Osteoblast (primary cell): ENCODE measurements at regions not wholly inside any gene's neighbourhood (a gene's known extent, or its start where the extent isn't known, plus 50 kb on each side); places are given as distances from the start of the nearest gene placed in this dataset.

Source experiments
- DNase-seq: peaks from one replicate; pipeline ENCODE4 v3.0.0; 2011; ENCODE audit warnings: low spot score, mixed read lengths; ENCODE audit not compliant: insufficient read length; ENCODE audit errors: missing footprints
- H2AFZ ChIP-seq: 2 replicates; pipeline ENCODE4 v1.6.0; 2011; ENCODE audit warnings: mild to moderate bottlenecking, low read length
- H3K27ac ChIP-seq: 2 replicates; pipeline ENCODE4 v1.5.1; 2011; ENCODE audit warnings: mild to moderate bottlenecking, low read depth, low read length, moderate library complexity
- H3K27me3 ChIP-seq: 2 replicates; pipeline ENCODE4 v1.6.0; 2012; ENCODE audit warnings: mild to moderate bottlenecking, control low read depth, inconsistent platforms, low read length, moderate library complexity; ENCODE audit not compliant: insufficient read depth
- H3K36me3 ChIP-seq: 2 replicates; pipeline ENCODE4 v1.5.1; 2011; ENCODE audit warnings: mild to moderate bottlenecking, low read length, control low read depth, moderate library complexity; ENCODE audit not compliant: insufficient read depth
- H3K4me1 ChIP-seq: 2 replicates; pipeline ENCODE4 v1.5.1; 2011; ENCODE audit warnings: mild to moderate bottlenecking, low read length, control low read depth, moderate library complexity; ENCODE audit not compliant: insufficient read depth
- H3K4me2 ChIP-seq: 2 replicates; pipeline ENCODE4 v1.6.0; 2011; ENCODE audit warnings: mild to moderate bottlenecking, low read length; ENCODE audit not compliant: insufficient read depth
- H3K4me3 ChIP-seq: fragments of 200-600 bp; sonication (generic); 3 replicates; pipeline ENCODE4 v1.5.1; 2012; ENCODE audit warnings: mild to moderate bottlenecking, low read length, inconsistent platforms; ENCODE audit not compliant: insufficient read depth
- H3K79me2 ChIP-seq: 2 replicates; pipeline ENCODE4 v1.6.0; 2012; ENCODE audit warnings: mild to moderate bottlenecking, low read length, control low read depth, inconsistent platforms; ENCODE audit not compliant: insufficient read depth
- H3K9me3 ChIP-seq: 2 replicates; pipeline ENCODE4 v1.5.1; 2011; ENCODE audit warnings: low read depth, low read length, control low read depth
- H4K20me1 ChIP-seq: 2 replicates; pipeline ENCODE4 v1.6.0; 2012; ENCODE audit warnings: mild to moderate bottlenecking, low read length, control low read depth; ENCODE audit not compliant: insufficient read depth
- CTCF ChIP-seq: IDR thresholded peaks from 2 replicates; pipeline ENCODE4 v1.5.1; 2011; ENCODE audit warnings: mild to moderate bottlenecking, low read depth, low read length, moderate library complexity; ENCODE audit errors: extremely low read depth

- no peak for TF ChIP-seq CTCF
- no peak overlapping the region for H3K4me2 ChIP-seq
- H3K4me3 ChIP-seq = no peak overlapping the region
- H3K36me3 ChIP-seq = no peaks in the 10 kb centered on the region
- H3K9me3 ChIP-seq = no peaks in the 10 kb centered on the region
- no peak overlapping the region for H2AFZ ChIP-seq
- no peaks in the 10 kb centered on the region for H3K4me1 ChIP-seq
- H4K20me1 ChIP-seq = no peaks in the 10 kb centered on the region
- H3K27ac ChIP-seq = no peak overlapping the region
- no peaks in the 10 kb centered on the region for H3K79me2 ChIP-seq
- DNase-seq = no peak
- no peaks in the 10 kb centered on the region for H3K27me3 ChIP-seq
Observed at GRCh38 chr21:20377250-20377649, 621.0 kb upstream of the NCAM2 start.

GRCh38 chr21:20388400-20388799 is 609.8 kb upstream of the NCAM2 start:
- Histone ChIP-seq H3K27me3 (no peaks in the 10 kb centered on the region), H4K20me1 (no peaks in the 10 kb centered on the region), H3K36me3 (no peaks in the 10 kb centered on the region), H3K4me3 (no peak overlapping the region), H3K9me3 (peaks cover 1% of the 10 kb centered on the region), H3K27ac (no peak overlapping the region), H2AFZ (no peak overlapping the region), H3K4me1 (no peaks in the 10 kb centered on the region), H3K79me2 (no peaks in the 10 kb centered on the region), H3K4me2 (no peak overlapping the region)
- TF ChIP-seq CTCF = no peak
- DNase-seq = no peak

DNA sequence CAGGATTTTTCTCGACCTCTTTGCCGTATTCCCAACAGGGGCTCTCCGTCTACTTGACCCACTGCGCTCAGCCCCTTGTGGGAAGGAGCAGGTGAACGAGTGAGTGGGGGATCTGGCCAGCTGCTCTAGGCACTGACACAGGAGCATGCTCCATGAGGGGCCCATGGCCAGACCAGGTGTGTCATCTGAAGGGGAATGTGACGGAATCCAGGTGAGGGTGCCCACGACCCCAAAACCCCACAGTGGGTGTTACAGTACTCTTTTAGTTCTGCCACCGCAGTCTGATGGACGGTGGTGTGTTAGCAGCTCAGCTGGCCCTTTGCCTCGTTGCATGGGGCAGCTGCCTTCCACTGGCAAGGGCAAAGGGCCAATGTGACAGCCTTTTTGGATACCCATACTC is 601.4 kb upstream of the NCAM2 start:
- no peaks in the 10 kb centered on the region for H3K27me3 ChIP-seq
- no peak overlapping the region for H3K4me3 ChIP-seq
- H3K27ac ChIP-seq = no peak overlapping the region
- H3K9me3 ChIP-seq = no peaks in the 10 kb centered on the region
- no peak for DNase-seq
- H3K4me1 ChIP-seq = no peaks in the 10 kb centered on the region
- no peak overlapping the region for H2AFZ ChIP-seq
- H3K4me2 ChIP-seq = no peak overlapping the region
- H3K36me3 ChIP-seq = no peaks in the 10 kb centered on the region
- TF ChIP-seq CTCF = no peak
- H3K79me2 ChIP-seq = no peaks in the 10 kb centered on the region
- no peaks in the 10 kb centered on the region for H4K20me1 ChIP-seq

DNA sequence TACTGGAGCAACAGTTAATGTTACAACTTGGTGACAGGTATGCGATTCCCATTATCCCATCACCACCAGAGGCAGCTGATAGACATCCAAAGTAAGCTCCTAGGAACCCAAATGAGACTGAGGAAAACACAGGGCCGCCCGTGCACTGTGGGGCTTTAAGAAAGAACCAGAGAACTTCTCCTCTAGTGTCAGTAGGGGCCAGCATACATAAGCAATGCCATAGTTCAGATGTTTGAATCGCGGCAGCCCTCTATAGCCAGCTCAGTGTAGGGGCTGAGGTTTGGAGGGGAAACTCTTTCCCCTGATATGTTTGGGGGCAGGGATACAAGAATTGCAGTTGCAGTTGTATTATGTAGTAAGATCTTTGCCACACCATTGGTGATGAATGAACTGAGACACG is 593.3 kb upstream of the NCAM2 start:
- Histone ChIP-seq H4K20me1 (no peaks in the 10 kb centered on the region), H3K27ac (no peak overlapping the region), H3K27me3 (no peaks in the 10 kb centered on the region), H2AFZ (no peak overlapping the region), H3K4me3 (no peak overlapping the region), H3K4me2 (no peak overlapping the region), H3K9me3 (no peaks in the 10 kb centered on the region), H3K36me3 (no peaks in the 10 kb centered on the region), H3K79me2 (no peaks in the 10 kb centered on the region), H3K4me1 (no peaks in the 10 kb centered on the region)
- DNase-seq = no peak
- TF ChIP-seq CTCF = no peak
